ENCODE measurements at regions not wholly inside any gene's neighbourhood (a gene's known extent, or its start where the extent isn't known, plus 50 kb on each side); places are given as distances from the start of the nearest gene placed in this dataset.

DNA sequence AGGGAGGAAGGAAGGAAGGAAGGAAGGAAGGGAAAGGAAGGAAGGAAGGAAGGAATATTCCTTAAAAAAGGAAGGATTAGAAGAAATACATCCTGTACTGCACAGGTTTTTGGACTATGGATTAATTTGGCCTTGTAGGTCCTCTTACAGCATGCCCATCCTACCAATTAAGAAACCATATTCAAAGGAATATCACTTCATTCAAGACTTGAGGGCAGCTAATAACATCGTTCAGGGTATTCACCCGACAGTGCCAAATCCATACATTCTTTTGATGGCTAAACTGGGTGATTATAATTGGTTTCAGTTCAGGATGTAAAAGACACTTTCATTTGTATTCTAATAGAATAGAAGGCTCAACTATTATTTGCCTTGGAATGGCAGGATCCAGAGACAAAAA, 410.3 kb downstream of the PLOD2 start:
- H3K36me3 ChIP-seq (ENCODE audit: insufficient read depth, low read length): no peaks in the 10 kb centered on the region
- H3F3A ChIP-seq (ENCODE audit: insufficient read depth, low read length, poor library complexity, severe bottlenecking): no peaks in the 10 kb centered on the region
- H3K27ac ChIP-seq (ENCODE audit: low read length): no peak overlapping the region
- no peaks in the 10 kb centered on the region for H3K9me2 ChIP-seq (ENCODE audit: insufficient read depth, low read length)
- H3K9me3 ChIP-seq (ENCODE audit: low read length): no peaks in the 10 kb centered on the region
- H3K9ac ChIP-seq (ENCODE audit: low read length): no peak overlapping the region
- no peak overlapping the region for H3K4me3 ChIP-seq (ENCODE audit: low read length)
- no peaks in the 10 kb centered on the region for H3K79me2 ChIP-seq (replicated peaks; ENCODE audit: insufficient read depth, low read length)
- H2AFZ ChIP-seq (ENCODE audit: low read depth, low read length): no peak overlapping the region
- H3K4me2 ChIP-seq (ENCODE audit: low read length): no peak overlapping the region
- H3K27me3 ChIP-seq (ENCODE audit: insufficient read depth, low read depth, low read length): no peaks in the 10 kb centered on the region
- no peaks in the 10 kb centered on the region for H4K20me1 ChIP-seq (ENCODE audit: insufficient read depth)
- TF ChIP-seq, protein P1, sequence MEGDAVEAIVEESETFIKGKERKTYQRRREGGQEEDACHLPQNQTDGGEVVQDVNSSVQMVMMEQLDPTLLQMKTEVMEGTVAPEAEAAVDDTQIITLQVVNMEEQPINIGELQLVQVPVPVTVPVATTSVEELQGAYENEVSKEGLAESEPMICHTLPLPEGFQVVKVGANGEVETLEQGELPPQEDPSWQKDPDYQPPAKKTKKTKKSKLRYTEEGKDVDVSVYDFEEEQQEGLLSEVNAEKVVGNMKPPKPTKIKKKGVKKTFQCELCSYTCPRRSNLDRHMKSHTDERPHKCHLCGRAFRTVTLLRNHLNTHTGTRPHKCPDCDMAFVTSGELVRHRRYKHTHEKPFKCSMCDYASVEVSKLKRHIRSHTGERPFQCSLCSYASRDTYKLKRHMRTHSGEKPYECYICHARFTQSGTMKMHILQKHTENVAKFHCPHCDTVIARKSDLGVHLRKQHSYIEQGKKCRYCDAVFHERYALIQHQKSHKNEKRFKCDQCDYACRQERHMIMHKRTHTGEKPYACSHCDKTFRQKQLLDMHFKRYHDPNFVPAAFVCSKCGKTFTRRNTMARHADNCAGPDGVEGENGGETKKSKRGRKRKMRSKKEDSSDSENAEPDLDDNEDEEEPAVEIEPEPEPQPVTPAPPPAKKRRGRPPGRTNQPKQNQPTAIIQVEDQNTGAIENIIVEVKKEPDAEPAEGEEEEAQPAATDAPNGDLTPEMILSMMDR (IDR thresholded peaks at IDR 0.05; ENCODE audit: poor library complexity, severe bottlenecking): no peak
- TF ChIP-seq RAD21 (conservative IDR thresholded peaks at IDR 0.05) (no peak), EZH2 (IDR thresholded peaks at IDR 0.05; ENCODE audit: borderline replicate concordance, insufficient read depth, low read length, poor library complexity, severe bottlenecking) (no peak), POLR2AphosphoS5 (IDR thresholded peaks at IDR 0.05) (no peak), MXI1 (conservative IDR thresholded peaks at IDR 0.05; ENCODE audit: poor library complexity, severe bottlenecking) (no peak), TAF1 (IDR thresholded peaks at IDR 0.05; ENCODE audit: low read depth) (no peak), EP300 (conservative IDR thresholded peaks at IDR 0.05; ENCODE audit: poor library complexity, severe bottlenecking) (no peak), REST (IDR thresholded peaks at IDR 0.05; ENCODE audit: borderline replicate concordance) (no peak)

- H2AFZ ChIP-seq (ENCODE audit: low read depth, low read length): no peak overlapping the region
- H3K27ac ChIP-seq (ENCODE audit: low read length): no peak overlapping the region
- no peaks in the 10 kb centered on the region for H3K9me3 ChIP-seq (ENCODE audit: low read length)
- H3K36me3 ChIP-seq (ENCODE audit: insufficient read depth, low read length): no peaks in the 10 kb centered on the region
- no peaks in the 10 kb centered on the region for H3K79me2 ChIP-seq (replicated peaks; ENCODE audit: insufficient read depth, low read length)
- H3K4me2 ChIP-seq (ENCODE audit: low read length): no peak overlapping the region
- no peak overlapping the region for H3K4me3 ChIP-seq (ENCODE audit: low read length)
- no peak for TF ChIP-seq EZH2 (IDR thresholded peaks at IDR 0.05; ENCODE audit: borderline replicate concordance, insufficient read depth, low read length, poor library complexity, severe bottlenecking)
- no peak for TF ChIP-seq POLR2AphosphoS5 (IDR thresholded peaks at IDR 0.05)
- TF ChIP-seq, protein P1 (IDR thresholded peaks at IDR 0.05; ENCODE audit: poor library complexity, severe bottlenecking): no peak
- TF ChIP-seq REST (IDR thresholded peaks at IDR 0.05; ENCODE audit: borderline replicate concordance): no peak
- no peak for TF ChIP-seq RAD21 (conservative IDR thresholded peaks at IDR 0.05)
- no peak for TF ChIP-seq EP300 (conservative IDR thresholded peaks at IDR 0.05; ENCODE audit: poor library complexity, severe bottlenecking)
- TF ChIP-seq TAF1 (IDR thresholded peaks at IDR 0.05; ENCODE audit: low read depth): no peak
- no peak for TF ChIP-seq SMC3 (conservative IDR thresholded peaks at IDR 0.05; ENCODE audit: poor library complexity)
- no peak for TF ChIP-seq MXI1 (conservative IDR thresholded peaks at IDR 0.05; ENCODE audit: poor library complexity, severe bottlenecking)
- H3K9me2 ChIP-seq (ENCODE audit: insufficient read depth, low read length): no peaks in the 10 kb centered on the region
- no peaks in the 10 kb centered on the region for H3F3A ChIP-seq (ENCODE audit: insufficient read depth, low read length, poor library complexity, severe bottlenecking)
- H3K9ac ChIP-seq (ENCODE audit: low read length): no peak overlapping the region
- no peaks in the 10 kb centered on the region for H3K27me3 ChIP-seq (ENCODE audit: insufficient read depth, low read depth, low read length)
- no peaks in the 10 kb centered on the region for H4K20me1 ChIP-seq (ENCODE audit: insufficient read depth)
These were observed 408.4 kb downstream of the PLOD2 start for GRCh38 chr3:145752576-145752975.
